ENCODE measurements at regions not wholly inside any gene's neighbourhood (a gene's known extent, or its start where the extent isn't known, plus 50 kb on each side); places are given as distances from the start of the nearest gene placed in this dataset.

GRCh38 chr14:101323111-101323510 lies 238.2 kb upstream of the DIO3 start:
- TF ChIP-seq POLR2AphosphoS5 (IDR thresholded peaks at IDR 0.05; ENCODE audit: insufficient read depth in 1 of 2, low read depth in 1 of 2) (no peak), CTCF (IDR thresholded peaks at IDR 0.05) (no peak), POLR2A (IDR thresholded peaks at IDR 0.05) (no peak)

Data from vagina (tissue), 2 donors.